ENCODE measurements at regions not wholly inside any gene's neighbourhood (a gene's known extent, or its start where the extent isn't known, plus 50 kb on each side); places are given as distances from the start of the nearest gene placed in this dataset.

GRCh38 chr4:175884048-175884447, 72.0 kb upstream of the GPM6A start:
- DNase-seq = no peak
- Histone ChIP-seq H3K9me3 (no peaks in the 10 kb centered on the region), H3K4me3 (no peak overlapping the region), H3K4me1 (no peaks in the 10 kb centered on the region), H3K27me3 (no peaks in the 10 kb centered on the region), H3K36me3 (no peaks in the 10 kb centered on the region), H3K27ac (no peak overlapping the region)
- TF ChIP-seq CTCF (IDR thresholded peaks at IDR 0.05) = no peak
- no peak for TF ChIP-seq POLR2A (IDR thresholded peaks at IDR 0.05)
- intact Hi-C loops (cut with DNase I; ENCODE audit: low total_unique reads) = no loop called here

- H3K4me1 ChIP-seq = no peaks in the 10 kb centered on the region
- no peak for DNase-seq
- TF ChIP-seq POLR2A (IDR thresholded peaks at IDR 0.05) (no peak), CTCF (IDR thresholded peaks at IDR 0.05) (no peak)
- H3K27me3 ChIP-seq = no peaks in the 10 kb centered on the region
- no peak overlapping the region for H3K4me3 ChIP-seq
- H3K36me3 ChIP-seq = no peaks in the 10 kb centered on the region
- H3K9me3 ChIP-seq = no peaks in the 10 kb centered on the region
- intact Hi-C loops (cut with DNase I; ENCODE audit: low total_unique reads) = no loop called here
- no peak overlapping the region for H3K27ac ChIP-seq
These were observed 79.2 kb upstream of the GPM6A start for GRCh38 chr4:175891231-175891630.

- intact Hi-C loops (cut with DNase I; ENCODE audit: low total_unique reads) = no loop called here
These were observed 79.8 kb upstream of the GPM6A start for GRCh38 chr4:175891851-175892250.

GRCh38 chr4:175905925-175906324, 93.9 kb upstream of the GPM6A start:
- Histone ChIP-seq H3K4me3 (no peak overlapping the region), H3K27me3 (no peaks in the 10 kb centered on the region), H3K27ac (no peak overlapping the region), H3K36me3 (no peaks in the 10 kb centered on the region), H3K9me3 (no peaks in the 10 kb centered on the region), H3K4me1 (no peaks in the 10 kb centered on the region)
- no peak for DNase-seq
- intact Hi-C loops (cut with DNase I; ENCODE audit: low total_unique reads) = no loop called here
- no peak for TF ChIP-seq CTCF (IDR thresholded peaks at IDR 0.05)
- TF ChIP-seq POLR2A (IDR thresholded peaks at IDR 0.05) = no peak

More at GRCh38 chr4:175891851-175892250, 79.8 kb upstream of the GPM6A start:
- no peak overlapping the region for H3K27ac ChIP-seq
- no peaks in the 10 kb centered on the region for H3K9me3 ChIP-seq
- TF ChIP-seq CTCF (IDR thresholded peaks at IDR 0.05) (peak in 1 of 4 experiments; percentile 8), POLR2A (IDR thresholded peaks at IDR 0.05) (no peak)
- H3K27me3 ChIP-seq = no peaks in the 10 kb centered on the region
- no peaks in the 10 kb centered on the region for H3K4me1 ChIP-seq
- DNase-seq = no peak
- H3K36me3 ChIP-seq = no peaks in the 10 kb centered on the region
- H3K4me3 ChIP-seq = no peak overlapping the region

GRCh38 chr4:175906384-175906783, 94.3 kb upstream of the GPM6A start:
- DNase-seq = no peak
- no peak overlapping the region for H3K4me3 ChIP-seq
- no peak overlapping the region for H3K27ac ChIP-seq
- no peaks in the 10 kb centered on the region for H3K4me1 ChIP-seq
- no peaks in the 10 kb centered on the region for H3K27me3 ChIP-seq
- H3K36me3 ChIP-seq = no peaks in the 10 kb centered on the region
- intact Hi-C loops (cut with DNase I; ENCODE audit: low total_unique reads) = no loop called here
- H3K9me3 ChIP-seq = no peaks in the 10 kb centered on the region
- TF ChIP-seq CTCF (IDR thresholded peaks at IDR 0.05) (no peak), POLR2A (IDR thresholded peaks at IDR 0.05) (no peak)

Measured in uterus (tissue), 3 donors.